Large intestine (tissue), 3 donors: ENCODE measurements at regions not wholly inside any gene's neighbourhood (a gene's known extent, or its start where the extent isn't known, plus 50 kb on each side); places are given as distances from the start of the nearest gene placed in this dataset.
A peak's percentile ranks its signal among the peaks of the same experiment; 100 is the strongest.
"Not testable (repeated sequence)": the region's sequence is repeated elsewhere in the genome, so short reads cannot be mapped to it uniquely, and the experiment has no call there.

Experiments used
- DNase-seq, 2 donors: peaks; one replicate each; pipeline versions ENCODE4 v3.0.0 to v3.0.0-alpha.2; 2013
- H3K27ac ChIP-seq: one replicate; pipeline ENCODE4 v1.5.1; 2013; ENCODE audit warnings: low read length
- H3K27me3 ChIP-seq: 2 replicates; pipeline ENCODE4 v1.6.1; 2013; ENCODE audit warnings: low read length; ENCODE audit not compliant: control insufficient read depth, insufficient read depth
- H3K36me3 ChIP-seq: 2 replicates; pipeline ENCODE4 v1.6.1; 2013; ENCODE audit warnings: low read length; ENCODE audit not compliant: control insufficient read depth, insufficient read depth
- H3K4me1 ChIP-seq: one replicate; pipeline ENCODE4 v1.6.1; 2013; ENCODE audit warnings: low read length; ENCODE audit not compliant: control insufficient read depth, insufficient read depth
- H3K4me3 ChIP-seq: one replicate; pipeline ENCODE4 v1.5.1; 2013; ENCODE audit warnings: low read length
- H3K9me3 ChIP-seq: one replicate; pipeline ENCODE4 v1.6.1; 2013; ENCODE audit warnings: mild to moderate bottlenecking, low read depth, low read length, moderate library complexity; ENCODE audit not compliant: control insufficient read depth
- WGBS: methylation state at CpG from one replicate; pipeline ENCODE4 v1.1.5; 2013; ENCODE audit warnings: low lambda C conversion rate; ENCODE audit not compliant: insufficient coverage; 5-methylcytosine and 5-hydroxymethylcytosine counted together

- no peaks in the 10 kb centered on the region for H3K27me3 ChIP-seq
Observed at GRCh38 chr1:173342736-173343135, 134.4 kb upstream of the PRDX6 start.

GRCh38 chr1:173344034-173344743 is 132.9 kb upstream of the PRDX6 start:
- H3K27ac ChIP-seq, result no peak overlapping the region
- no peaks in the 10 kb centered on the region for H3K36me3 ChIP-seq
- WGBS, result 0% methylated on average over 1 of the region's 4 CpGs
- H3K27me3 ChIP-seq, result no peaks in the 10 kb centered on the region
- peak in 1 of 2 donors; percentile 19 for DNase-seq
- no peak overlapping the region for H3K4me3 ChIP-seq
- H3K9me3 ChIP-seq, result no peaks in the 10 kb centered on the region
- H3K4me1 ChIP-seq, result no peaks in the 10 kb centered on the region

More at GRCh38 chr1:173342736-173343135, 134.4 kb upstream of the PRDX6 start:
- WGBS, result no CpG with 5 or more reads among the region's 2 CpGs
- DNase-seq, result no peak
- Histone ChIP-seq H3K9me3 (no peaks in the 10 kb centered on the region), H3K36me3 (no peaks in the 10 kb centered on the region), H3K4me3 (no peak overlapping the region), H3K4me1 (no peaks in the 10 kb centered on the region), H3K27ac (no peak overlapping the region)

- Histone ChIP-seq H3K9me3 (peaks cover 3% of the 10 kb centered on the region), H3K4me1 (no peaks in the 10 kb centered on the region), H3K4me3 (no peak overlapping the region), H3K36me3 (no peaks in the 10 kb centered on the region), H3K27me3 (no peaks in the 10 kb centered on the region), H3K27ac (no peak overlapping the region)
- no CpG with 5 or more reads among the region's 1 CpG for WGBS
- DNase-seq, result no peak
Observed at GRCh38 chr1:173347282-173347818, 129.8 kb upstream of the PRDX6 start.

- WGBS, result no CpG with 5 or more reads among the region's 4 CpGs
- not testable (repeated sequence) for DNase-seq, H3K36me3 ChIP-seq, H3K4me1 ChIP-seq, H3K27ac ChIP-seq, H3K9me3 ChIP-seq, H3K27me3 ChIP-seq, H3K4me3 ChIP-seq
Observed at GRCh38 chr1:173352635-173353034, 124.5 kb upstream of the PRDX6 start.

- WGBS, result 80% methylated on average over 1 of the region's 4 CpGs
- no peak for DNase-seq
- Histone ChIP-seq H3K9me3 (peaks cover 3% of the 10 kb centered on the region), H3K27ac (no peak overlapping the region), H3K27me3 (no peaks in the 10 kb centered on the region), H3K36me3 (no peaks in the 10 kb centered on the region), H3K4me3 (no peak overlapping the region), H3K4me1 (no peaks in the 10 kb centered on the region)
Observed at GRCh38 chr1:173353350-173353749, 123.8 kb upstream of the PRDX6 start.

- Histone ChIP-seq H3K4me3 (no peak overlapping the region), H3K9me3 (peaks cover 3% of the 10 kb centered on the region), H3K27ac (no peak overlapping the region), H3K27me3 (no peaks in the 10 kb centered on the region), H3K4me1 (no peaks in the 10 kb centered on the region), H3K36me3 (no peaks in the 10 kb centered on the region)
- DNase-seq, result no peak
- no CpG with 5 or more reads among the region's 3 CpGs for WGBS
Observed at GRCh38 chr1:173354937-173355280, 122.2 kb upstream of the PRDX6 start.

- Histone ChIP-seq H3K4me3 (no peak overlapping the region), H3K36me3 (no peaks in the 10 kb centered on the region)
Observed at GRCh38 chr1:173355281-173356031, 121.7 kb upstream of the PRDX6 start.

GRCh38 chr1:173356191-173356762 is 120.9 kb upstream of the PRDX6 start:
- no peaks in the 10 kb centered on the region for H3K27me3 ChIP-seq
- H3K36me3 ChIP-seq, result no peaks in the 10 kb centered on the region
- DNase-seq, result no peak
- H3K4me1 ChIP-seq, result no peaks in the 10 kb centered on the region
- peaks cover 3% of the 10 kb centered on the region for H3K9me3 ChIP-seq
- 94% methylated on average over 2 of the region's 2 CpGs for WGBS
- no peak overlapping the region for H3K4me3 ChIP-seq
- H3K27ac ChIP-seq, result no peak overlapping the region

More at GRCh38 chr1:173355281-173356031, 121.7 kb upstream of the PRDX6 start:
- Histone ChIP-seq H3K4me1 (no peaks in the 10 kb centered on the region), H3K27ac (no peak overlapping the region), H3K9me3 (peaks cover 3% of the 10 kb centered on the region), H3K27me3 (no peaks in the 10 kb centered on the region)
- no CpG with 5 or more reads among the region's 5 CpGs for WGBS
- no peak for DNase-seq

GRCh38 chr1:173360487-173361063 is 116.6 kb upstream of the PRDX6 start:
- no peak overlapping the region for H3K4me3 ChIP-seq
- no peak overlapping the region for H3K27ac ChIP-seq
- no peak for DNase-seq
- H3K9me3 ChIP-seq, result no peaks in the 10 kb centered on the region
- no peaks in the 10 kb centered on the region for H3K36me3 ChIP-seq
- H3K27me3 ChIP-seq, result no peaks in the 10 kb centered on the region
- no peaks in the 10 kb centered on the region for H3K4me1 ChIP-seq
- WGBS, result no CpG with 5 or more reads among the region's 3 CpGs

GRCh38 chr1:173362543-173362942 is 114.6 kb upstream of the PRDX6 start:
- Histone ChIP-seq H3K27me3 (no peaks in the 10 kb centered on the region), H3K4me3 (no peak overlapping the region), H3K27ac (no peak overlapping the region), H3K9me3 (no peaks in the 10 kb centered on the region), H3K36me3 (no peaks in the 10 kb centered on the region), H3K4me1 (no peaks in the 10 kb centered on the region)
- no peak for DNase-seq
- 100% methylated on average over 1 of the region's 2 CpGs for WGBS
